Body of pancreas (tissue), 4 donors: ENCODE measurements at regions not wholly inside any gene's neighbourhood (a gene's known extent, or its start where the extent isn't known, plus 50 kb on each side); places are given as distances from the start of the nearest gene placed in this dataset.

Experiments used
- ATAC-seq: fragments of 150-250 bp; one replicate; pipeline ENCODE4 v1.9.1; 2016
- DNase-seq, 4 donors: peaks; one replicate each; pipeline ENCODE4 v3.0.0-alpha.2; 2019
- H3K27ac ChIP-seq, 4 donors: fragments of 200-600 bp; sonication (generic); 1 replicate in 3 of 4; 2 replicates in 1 of 4; pipeline versions ENCODE4 v1.5.1 to v1.6.1; 2016 to 2019; ENCODE audit warnings: mild to moderate bottlenecking in 1 of 4, mixed read lengths in 1 of 4, moderate library complexity in 1 of 4
- H3K27me3 ChIP-seq, 2 donors: fragments of 200-600 bp; sonication (generic); one replicate each; pipeline ENCODE4 v1.6.0; 2016; ENCODE audit warnings: mild to moderate bottlenecking in 1 of 2
- H3K36me3 ChIP-seq, 2 donors: fragments of 200-600 bp; sonication (generic); replicated peaks in 1 of 2; 2 replicates each; pipeline ENCODE4 v1.5.1; 2016; ENCODE audit warnings: low read depth in 2 of 2; ENCODE audit not compliant: insufficient read depth in 1 of 2
- H3K4me1 ChIP-seq: fragments of 200-600 bp; sonication (generic); one replicate; pipeline ENCODE4 v1.6.0; 2016
- H3K4me3 ChIP-seq, 2 donors: fragments of 200-600 bp; sonication (generic); 1 replicate in 1 of 2; 2 replicates in 1 of 2; pipeline ENCODE4 v1.5.1; 2016 to 2019
- H3K9me3 ChIP-seq, 3 donors: fragments of 200-600 bp; sonication (generic); 1 replicate in 2 of 3; 2 replicates in 1 of 3; pipeline ENCODE4 v1.5.1; 2016
- CTCF ChIP-seq, 7 experiments: fragments of 450-650 bp in 4 of 7; fragments of 200-600 bp in 3 of 7; sonication (generic) in 3 of 7; IDR thresholded peaks; one replicate each; pipeline ENCODE4 v1.5.1; 2016 to 2019; ENCODE audit warnings: antibody characterized with exemption in 7 of 7
- POLR2A ChIP-seq, 3 donors: fragments of 450-650 bp; IDR thresholded peaks; one replicate each; pipeline ENCODE4 v1.6.1; 2016; ENCODE audit warnings: antibody characterized with exemption in 3 of 3, mild to moderate bottlenecking in 2 of 3
- WGBS, 2 donors: methylation state at CpG; one replicate each; pipeline ENCODE4 v1.1.5; 2017; 5-methylcytosine and 5-hydroxymethylcytosine counted together
- intact Hi-C: fragments of 100-400 bp; cut with DNase I; formaldehyde crosslinking; loops from one replicate; pipeline ENCODE4 v1.15.1; 2023

DNA sequence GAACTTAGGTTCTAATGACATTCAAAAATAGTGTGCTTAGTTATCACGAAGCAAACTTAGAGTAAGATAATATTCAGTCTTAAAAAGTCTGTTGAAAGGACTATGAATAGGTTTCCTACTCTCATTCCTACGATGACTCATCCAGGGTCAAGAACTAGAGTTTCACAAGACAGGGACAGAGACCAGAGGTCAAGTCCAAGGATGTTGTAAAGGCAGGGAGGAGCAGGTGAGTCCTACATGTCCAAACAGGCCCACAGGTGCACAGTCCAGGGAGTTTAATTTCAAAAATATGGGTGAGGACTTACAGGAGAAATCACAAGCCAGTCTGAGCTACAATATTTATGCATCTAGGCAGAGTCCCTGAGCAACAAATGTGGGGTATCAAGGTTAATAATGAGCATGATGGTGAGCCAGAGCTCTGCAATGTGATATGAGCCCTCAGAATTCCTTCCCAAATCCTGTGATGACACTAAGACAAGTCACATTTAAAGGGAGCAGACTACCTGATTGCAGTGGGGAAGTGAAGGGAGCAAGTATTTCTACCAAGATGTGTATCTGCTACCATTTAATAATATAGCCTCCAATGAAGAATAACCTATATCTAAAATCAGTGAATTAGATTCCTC lies 100.0 kb upstream of the NRIP1 start:
- TF ChIP-seq CTCF (IDR thresholded peaks at IDR 0.05) (no peak), POLR2A (IDR thresholded peaks at IDR 0.05) (no peak)
- no peak for DNase-seq
- Histone ChIP-seq H3K36me3 (no peaks in the 10 kb centered on the region), H3K9me3 (no peaks in the 10 kb centered on the region), H3K27me3 (no peaks in the 10 kb centered on the region), H3K4me3 (no peak overlapping the region), H3K27ac (no peak overlapping the region), H3K4me1 (peaks cover 37% of the 10 kb centered on the region)
- intact Hi-C loops: no loop called here
- no peak for ATAC-seq
- WGBS, 2 donors: 37 to 44% methylated on average over 2 of the region's 2 CpGs

DNA sequence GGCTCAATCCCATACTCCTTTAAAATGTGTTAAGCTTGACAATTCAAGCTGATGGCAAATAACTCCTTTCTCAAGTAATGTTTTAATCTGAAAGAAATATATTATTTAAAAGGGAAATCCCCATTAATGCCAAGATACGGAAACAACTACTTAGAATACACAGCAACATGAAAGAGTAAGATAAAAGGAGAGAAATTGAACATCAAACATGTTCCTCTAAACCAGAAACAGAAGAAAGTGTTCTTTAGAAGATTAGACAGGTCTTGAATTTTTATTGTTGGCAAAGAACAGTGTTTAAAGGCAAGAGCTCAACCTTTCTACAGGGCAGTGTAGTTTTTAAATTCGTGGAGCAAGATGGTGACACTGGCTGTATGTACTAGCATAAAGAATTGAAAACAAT lies 105.8 kb upstream of the NRIP1 start:
- intact Hi-C loops: no loop called here
- no peaks in the 10 kb centered on the region for H3K9me3 ChIP-seq
- DNase-seq (no peak), ATAC-seq (no peak)
- H3K4me3 ChIP-seq: no peak overlapping the region
- TF ChIP-seq POLR2A (IDR thresholded peaks at IDR 0.05) (no peak), CTCF (IDR thresholded peaks at IDR 0.05) (no peak)
- no peak overlapping the region for H3K27ac ChIP-seq
- WGBS, 2 donors: 75 to 85% methylated on average over 2 of the region's 2 CpGs
- no peaks in the 10 kb centered on the region for H3K36me3 ChIP-seq
- H3K27me3 ChIP-seq: no peaks in the 10 kb centered on the region
- H3K4me1 ChIP-seq: peaks cover 15% of the 10 kb centered on the region

DNA sequence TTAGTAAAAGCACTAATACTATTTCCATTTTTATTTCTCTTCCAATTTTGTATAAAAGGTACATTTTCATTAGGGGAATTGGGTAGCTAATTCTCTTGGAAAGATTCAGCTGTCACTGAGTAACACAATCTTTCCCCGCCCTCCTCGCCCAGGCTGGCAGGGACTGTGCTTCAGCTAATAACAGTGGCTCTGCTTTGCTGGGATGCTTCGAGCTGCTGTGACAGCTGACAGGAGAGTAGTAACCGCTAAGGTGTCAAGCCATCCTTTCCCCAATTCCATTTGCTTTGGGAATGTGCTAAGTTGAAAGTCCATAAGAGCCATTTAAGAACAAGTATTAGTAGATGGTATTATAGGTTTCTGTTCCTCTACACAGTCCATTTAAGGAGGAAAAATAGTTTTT lies 106.7 kb upstream of the NRIP1 start:
- DNase-seq (no peak), ATAC-seq (no peak)
- 77 to 79% methylated on average over 4 of the region's 4 CpGs for WGBS, 2 donors
- H3K4me3 ChIP-seq: no peak overlapping the region
- H3K27me3 ChIP-seq: no peaks in the 10 kb centered on the region
- no peak overlapping the region for H3K27ac ChIP-seq
- H3K4me1 ChIP-seq: peaks cover 14% of the 10 kb centered on the region
- TF ChIP-seq POLR2A (IDR thresholded peaks at IDR 0.05) (no peak), CTCF (IDR thresholded peaks at IDR 0.05) (no peak)
- intact Hi-C loops: no loop called here
- H3K36me3 ChIP-seq: no peaks in the 10 kb centered on the region
- H3K9me3 ChIP-seq: no peaks in the 10 kb centered on the region

DNA sequence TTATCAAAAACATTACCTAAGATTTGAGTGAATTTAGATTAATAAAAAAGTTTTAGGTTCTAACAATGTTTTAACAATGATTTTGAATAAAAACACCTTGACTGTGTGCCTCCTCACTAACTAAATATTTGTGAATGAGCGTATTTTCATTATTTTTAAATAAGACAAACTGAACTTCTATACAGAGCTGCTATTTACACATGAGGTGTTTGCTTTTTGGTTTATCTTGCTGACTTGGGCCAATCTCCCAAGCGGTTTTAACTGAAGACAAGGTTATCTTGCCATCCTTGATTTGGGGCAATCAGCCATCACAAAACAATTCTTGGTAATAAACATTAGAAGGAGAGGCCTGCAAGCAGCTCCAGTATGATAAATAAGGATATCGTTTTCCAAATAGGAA lies 108.2 kb upstream of the NRIP1 start:
- Histone ChIP-seq H3K27me3 (no peaks in the 10 kb centered on the region), H3K36me3 (no peaks in the 10 kb centered on the region), H3K27ac (no peak overlapping the region), H3K9me3 (no peaks in the 10 kb centered on the region), H3K4me3 (no peak overlapping the region), H3K4me1 (peaks cover 14% of the 10 kb centered on the region)
- intact Hi-C loops: no loop called here
- TF ChIP-seq CTCF (IDR thresholded peaks at IDR 0.05) (no peak), POLR2A (IDR thresholded peaks at IDR 0.05) (no peak)
- 26 to 28% methylated on average over 3 of the region's 3 CpGs for WGBS, 2 donors
- ATAC-seq (no peak), DNase-seq (no peak)

DNA sequence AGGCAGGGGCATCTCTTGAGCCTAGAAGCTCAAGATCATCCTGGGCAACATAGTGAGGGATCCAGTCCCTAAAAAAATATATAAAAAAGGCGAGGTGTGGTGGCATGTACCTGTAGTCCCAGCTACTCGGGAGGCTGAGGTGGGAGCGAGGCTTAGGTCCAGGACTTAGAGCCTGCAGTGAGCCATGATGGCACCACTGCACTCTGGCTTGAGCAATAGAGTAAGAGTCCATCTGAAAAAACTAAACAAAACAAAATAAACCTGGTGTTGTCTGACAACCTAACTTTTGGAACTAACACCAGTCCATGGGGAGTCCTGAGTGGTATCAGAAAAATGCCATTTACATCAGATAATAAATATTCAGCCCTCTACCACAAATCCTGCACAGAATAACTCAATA lies 110.1 kb upstream of the NRIP1 start:
- Histone ChIP-seq H3K4me3 (no peak overlapping the region), H3K36me3 (no peaks in the 10 kb centered on the region)

More for the DNA sequence above, 110.1 kb upstream of the NRIP1 start:
- no peaks in the 10 kb centered on the region for H3K27me3 ChIP-seq
- WGBS, 2 donors: 95 to 100% methylated on average over 3 of the region's 3 CpGs
- no peak for DNase-seq
- H3K4me1 ChIP-seq: peaks cover 14% of the 10 kb centered on the region
- H3K27ac ChIP-seq: no peak overlapping the region
- TF ChIP-seq CTCF (IDR thresholded peaks at IDR 0.05) (no peak), POLR2A (IDR thresholded peaks at IDR 0.05) (no peak)
- H3K9me3 ChIP-seq: no peaks in the 10 kb centered on the region
- intact Hi-C loops: no loop called here
- ATAC-seq: no peak
